ENCODE measurements at regions not wholly inside any gene's neighbourhood (a gene's known extent, or its start where the extent isn't known, plus 50 kb on each side); places are given as distances from the start of the nearest gene placed in this dataset.
A peak's percentile ranks its signal among the peaks of the same experiment; 100 is the strongest.

GRCh38 chr11:129750343-129751292 is 65.0 kb upstream of the TMEM45B start (continued):
- TF ChIP-seq, protein P1, sequence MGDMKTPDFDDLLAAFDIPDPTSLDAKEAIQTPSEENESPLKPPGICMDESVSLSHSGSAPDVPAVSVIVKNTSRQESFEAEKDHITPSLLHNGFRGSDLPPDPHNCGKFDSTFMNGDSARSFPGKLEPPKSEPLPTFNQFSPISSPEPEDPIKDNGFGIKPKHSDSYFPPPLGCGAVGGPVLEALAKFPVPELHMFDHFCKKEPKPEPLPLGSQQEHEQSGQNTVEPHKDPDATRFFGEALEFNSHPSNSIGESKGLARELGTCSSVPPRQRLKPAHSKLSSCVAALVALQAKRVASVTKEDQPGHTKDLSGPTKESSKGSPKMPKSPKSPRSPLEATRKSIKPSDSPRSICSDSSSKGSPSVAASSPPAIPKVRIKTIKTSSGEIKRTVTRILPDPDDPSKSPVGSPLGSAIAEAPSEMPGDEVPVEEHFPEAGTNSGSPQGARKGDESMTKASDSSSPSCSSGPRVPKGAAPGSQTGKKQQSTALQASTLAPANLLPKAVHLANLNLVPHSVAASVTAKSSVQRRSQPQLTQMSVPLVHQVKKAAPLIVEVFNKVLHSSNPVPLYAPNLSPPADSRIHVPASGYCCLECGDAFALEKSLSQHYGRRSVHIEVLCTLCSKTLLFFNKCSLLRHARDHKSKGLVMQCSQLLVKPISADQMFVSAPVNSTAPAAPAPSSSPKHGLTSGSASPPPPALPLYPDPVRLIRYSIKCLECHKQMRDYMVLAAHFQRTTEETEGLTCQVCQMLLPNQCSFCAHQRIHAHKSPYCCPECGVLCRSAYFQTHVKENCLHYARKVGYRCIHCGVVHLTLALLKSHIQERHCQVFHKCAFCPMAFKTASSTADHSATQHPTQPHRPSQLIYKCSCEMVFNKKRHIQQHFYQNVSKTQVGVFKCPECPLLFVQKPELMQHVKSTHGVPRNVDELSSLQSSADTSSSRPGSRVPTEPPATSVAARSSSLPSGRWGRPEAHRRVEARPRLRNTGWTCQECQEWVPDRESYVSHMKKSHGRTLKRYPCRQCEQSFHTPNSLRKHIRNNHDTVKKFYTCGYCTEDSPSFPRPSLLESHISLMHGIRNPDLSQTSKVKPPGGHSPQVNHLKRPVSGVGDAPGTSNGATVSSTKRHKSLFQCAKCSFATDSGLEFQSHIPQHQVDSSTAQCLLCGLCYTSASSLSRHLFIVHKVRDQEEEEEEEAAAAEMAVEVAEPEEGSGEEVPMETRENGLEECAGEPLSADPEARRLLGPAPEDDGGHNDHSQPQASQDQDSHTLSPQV (IDR thresholded peaks at IDR 0.05), result peak; percentile 65; the same call in 1 of the 2 replicates
- TF ChIP-seq TEAD2 (tag; IDR thresholded peaks at IDR 0.05) (no peak), RAD21 (CRISPR knock-in tag; conservative IDR thresholded peaks at IDR 0.05 in 1 of 2, IDR thresholded peaks at IDR 0.05 in 1 of 2) (peak; percentile 94 to 97), ELF1 (tag; IDR thresholded peaks at IDR 0.05) (no peak), ZNF398 (CRISPR knock-in tag; IDR thresholded peaks at IDR 0.05) (no peak), NCOR1 (IDR thresholded peaks at IDR 0.05) (no peak), PRDM10 (IDR thresholded peaks at IDR 0.05; ENCODE audit: partially characterized antibody) (no peak), DMBX1 (CRISPR knock-in tag; IDR thresholded peaks at IDR 0.05; ENCODE audit: borderline replicate concordance) (no peak), JUN (IDR thresholded peaks at IDR 0.05; ENCODE audit: borderline replicate concordance, low read depth, low read length) (peak; percentile 59; the same call in 1 of the 2 replicates), JUN (CRISPR knock-in tag; IDR thresholded peaks at IDR 0.05; ENCODE audit: borderline replicate concordance) (no peak), RBM15 (IDR thresholded peaks at IDR 0.05; ENCODE audit: insufficient read depth, low read length) (no peak), ZNF717 (CRISPR knock-in tag; IDR thresholded peaks at IDR 0.05) (no peak)
- TF ChIP-seq, protein P2, sequence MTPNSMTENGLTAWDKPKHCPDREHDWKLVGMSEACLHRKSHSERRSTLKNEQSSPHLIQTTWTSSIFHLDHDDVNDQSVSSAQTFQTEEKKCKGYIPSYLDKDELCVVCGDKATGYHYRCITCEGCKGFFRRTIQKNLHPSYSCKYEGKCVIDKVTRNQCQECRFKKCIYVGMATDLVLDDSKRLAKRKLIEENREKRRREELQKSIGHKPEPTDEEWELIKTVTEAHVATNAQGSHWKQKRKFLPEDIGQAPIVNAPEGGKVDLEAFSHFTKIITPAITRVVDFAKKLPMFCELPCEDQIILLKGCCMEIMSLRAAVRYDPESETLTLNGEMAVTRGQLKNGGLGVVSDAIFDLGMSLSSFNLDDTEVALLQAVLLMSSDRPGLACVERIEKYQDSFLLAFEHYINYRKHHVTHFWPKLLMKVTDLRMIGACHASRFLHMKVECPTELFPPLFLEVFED (CRISPR knock-in tag; conservative IDR thresholded peaks at IDR 0.05), result no peak

Measured in K562 (cell line).